NCI-H2107 treated with DMSO at 0.1 percent for 48 hours (cell line): ENCODE measurements at regions not wholly inside any gene's neighbourhood (a gene's known extent, or its start where the extent isn't known, plus 50 kb on each side); places are given as distances from the start of the nearest gene placed in this dataset.

Experiments
- DNase-seq: peaks from one replicate; lab custom pipeline; 2025; ENCODE audit not compliant: unreplicated experiment; lab: John Stamatoyannopoulos, UW

DNA sequence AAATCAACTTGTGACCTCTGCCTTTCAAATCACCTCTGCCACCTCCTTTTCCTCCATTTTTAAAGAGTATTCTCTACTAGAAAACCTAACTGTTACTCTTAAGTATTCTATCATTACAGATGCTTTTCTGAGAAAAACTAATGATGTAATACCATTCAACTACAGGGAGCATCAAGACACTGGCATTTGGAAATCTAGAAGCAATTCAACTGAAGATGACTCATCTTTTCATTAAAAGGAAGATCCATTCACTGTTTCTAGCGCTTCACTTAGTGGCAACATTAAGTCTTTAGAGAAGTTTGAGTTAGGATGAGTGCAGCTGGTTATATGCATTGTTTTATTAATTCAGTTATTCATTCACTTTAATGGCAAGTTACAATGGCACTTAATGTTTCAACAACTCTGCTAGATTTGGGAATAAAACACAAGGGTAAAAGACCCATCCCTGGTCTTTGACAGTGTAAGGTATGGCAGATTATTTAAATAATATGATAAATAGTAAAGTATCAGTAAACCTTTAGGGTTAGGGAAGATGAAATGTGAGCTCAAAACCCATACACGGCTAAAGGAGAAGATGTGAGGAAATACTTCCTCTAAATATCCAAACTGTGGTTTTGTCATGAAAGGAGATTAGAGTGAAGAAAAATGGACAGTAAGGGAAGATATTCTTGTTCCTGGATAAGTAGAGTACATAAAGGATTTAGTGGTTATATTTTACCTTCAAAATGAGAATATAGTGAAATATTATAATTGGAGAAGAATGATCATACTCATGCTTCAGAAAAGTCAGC lies 61.7 kb downstream of the KCNJ2 start:
- no peak for DNase-seq

DNA sequence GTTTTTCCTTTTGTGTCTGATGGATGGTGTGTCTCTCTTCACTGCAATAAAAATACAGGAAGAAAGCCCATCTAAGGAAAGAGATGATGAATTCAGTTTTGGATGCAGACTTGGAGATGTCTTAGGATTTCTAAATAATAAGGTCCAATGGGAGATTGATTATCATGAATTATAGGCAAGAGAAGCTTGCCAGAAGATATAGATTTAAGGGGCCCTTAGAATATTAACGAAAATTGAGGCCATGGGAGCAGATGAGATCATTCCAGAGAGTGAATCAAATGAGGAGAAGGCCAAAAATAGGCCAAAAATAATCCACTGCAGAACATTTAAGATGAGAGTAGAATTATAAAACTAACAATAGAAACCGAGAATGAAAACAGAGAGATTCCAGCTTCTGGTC lies 63.1 kb downstream of the KCNJ2 start:
- DNase-seq, result no peak

DNA sequence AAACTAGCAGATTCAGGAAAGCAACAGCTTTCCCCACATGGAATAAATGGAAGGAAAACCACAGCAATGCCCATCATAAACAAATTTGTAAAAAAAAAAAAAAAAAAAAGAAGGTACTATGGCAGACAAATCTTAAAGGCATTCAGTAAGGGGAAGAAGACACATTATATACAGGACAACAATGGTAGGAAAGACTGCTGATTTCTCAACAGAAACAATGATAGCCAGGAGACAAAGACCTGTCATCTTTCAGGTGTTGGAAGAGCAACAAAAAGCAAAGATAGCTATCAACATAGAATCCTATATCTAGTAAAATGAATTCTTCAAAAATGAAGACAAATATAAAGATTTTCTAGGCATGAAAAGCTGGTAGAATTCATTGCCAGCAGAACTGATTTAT lies 65.9 kb downstream of the KCNJ2 start:
- DNase-seq, result no peak

DNA sequence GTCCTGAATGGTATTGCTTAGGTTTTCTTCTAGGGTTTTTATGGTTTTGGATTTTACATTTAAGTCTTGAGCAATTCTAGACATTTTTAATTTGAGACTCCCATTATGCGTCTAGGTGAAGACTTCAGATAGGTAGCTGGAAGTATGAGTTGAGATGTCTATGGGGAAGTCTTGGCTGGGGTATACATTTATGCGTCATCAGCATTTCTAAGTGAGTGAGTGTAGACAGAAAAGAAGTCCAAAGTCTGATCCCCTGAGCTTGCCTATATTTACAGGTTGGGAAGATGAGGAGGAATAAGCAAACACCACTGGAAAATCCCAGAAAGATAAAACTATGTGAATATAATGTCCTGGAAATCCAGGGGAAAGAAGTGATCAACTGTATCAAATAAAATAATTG lies 68.9 kb downstream of the KCNJ2 start:
- no peak for DNase-seq

DNA sequence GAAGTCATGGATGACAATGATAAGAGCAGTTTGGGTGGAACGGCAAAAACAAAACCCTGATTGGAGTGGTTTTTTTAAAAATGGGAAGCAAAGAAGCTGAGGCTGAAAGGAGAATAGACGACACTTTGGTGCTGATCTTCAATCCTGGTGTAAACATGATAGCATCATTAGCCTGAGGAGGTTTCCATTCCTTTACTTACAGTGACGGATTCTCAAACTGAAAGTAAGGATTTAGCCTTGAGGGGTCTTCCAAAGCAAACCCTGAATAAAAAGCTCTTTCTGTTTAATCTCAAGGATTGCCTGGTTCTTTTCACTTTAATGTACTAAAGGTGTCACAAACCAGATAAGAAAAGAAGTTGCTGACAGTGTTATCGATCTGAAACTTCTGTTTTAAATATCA lies 69.3 kb downstream of the KCNJ2 start:
- no peak for DNase-seq

DNA sequence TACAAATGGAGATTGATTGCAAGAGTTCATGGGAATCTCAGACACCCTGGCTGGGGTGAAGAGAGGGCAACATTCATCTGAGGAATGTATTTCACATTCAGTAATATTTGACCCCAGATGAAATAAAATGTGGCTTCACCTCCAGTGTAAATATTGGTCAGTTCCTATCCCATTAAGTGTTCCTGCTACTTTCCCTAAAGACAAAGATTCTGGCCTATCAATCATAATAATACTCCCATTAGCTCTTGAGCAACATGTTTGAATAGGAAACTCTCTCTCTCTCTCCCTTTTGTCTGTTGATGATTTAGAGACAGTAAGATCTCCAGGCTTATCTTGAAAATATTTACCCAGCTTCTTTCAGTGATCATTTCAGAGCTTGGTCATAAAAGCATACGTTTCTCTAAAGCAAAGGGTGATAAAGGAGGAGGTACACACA lies 70.1 kb downstream of the KCNJ2 start:
- no peak for DNase-seq

GRCh38 chr17:70241071-70241470 lies 71.7 kb downstream of the KCNJ2 start:
- DNase-seq, result no peak

- DNase-seq, result no peak
Measured at GRCh38 chr17:70242781-70243437, 73.6 kb downstream of the KCNJ2 start.

DNA sequence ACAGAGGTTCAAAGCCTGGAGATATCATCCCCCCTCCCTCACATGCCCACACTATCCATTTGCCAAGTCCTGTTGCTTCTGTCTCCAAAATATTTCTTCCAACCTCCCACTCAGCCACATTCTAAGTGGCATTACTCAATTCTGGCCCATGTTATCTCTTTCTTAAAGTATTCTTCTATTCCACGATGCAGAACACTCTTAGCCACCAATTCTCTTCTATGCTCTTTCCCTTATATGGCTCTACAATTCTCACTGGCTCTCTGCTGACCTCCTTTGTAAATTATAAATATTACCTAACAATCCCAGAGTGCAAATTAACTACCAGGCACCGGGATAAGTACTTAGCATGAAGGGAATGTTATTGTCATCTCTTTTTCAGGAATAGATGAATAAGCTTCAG lies 82.4 kb downstream of the KCNJ2 start:
- DNase-seq, result no peak

GRCh38 chr17:70254735-70255460 lies 85.6 kb downstream of the KCNJ2 start:
- DNase-seq, result no peak

DNA sequence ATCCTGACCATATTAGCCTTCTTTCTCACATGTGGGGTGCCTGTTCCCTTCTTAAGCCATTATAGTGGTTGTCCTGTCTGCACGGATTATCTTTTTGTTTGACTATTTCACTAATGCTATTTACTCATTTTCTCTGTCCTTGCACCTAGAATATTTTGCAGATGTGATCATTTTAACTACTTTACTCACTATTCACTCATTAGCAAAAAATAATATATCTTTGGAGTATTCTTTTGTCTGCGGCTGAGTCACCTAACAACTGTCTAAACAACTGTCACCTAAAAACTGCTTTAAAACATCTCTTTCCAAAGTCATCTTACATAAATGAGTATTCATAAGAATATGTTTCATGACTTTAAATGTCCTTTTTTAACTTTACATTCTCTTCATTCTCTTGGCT lies 87.4 kb downstream of the KCNJ2 start:
- DNase-seq, result no peak

GRCh38 chr17:70258465-70258864 lies 89.1 kb downstream of the KCNJ2 start:
- DNase-seq, result no peak

- no peak for DNase-seq
Measured at GRCh38 chr17:70259400-70259799, 90.1 kb downstream of the KCNJ2 start.

DNA sequence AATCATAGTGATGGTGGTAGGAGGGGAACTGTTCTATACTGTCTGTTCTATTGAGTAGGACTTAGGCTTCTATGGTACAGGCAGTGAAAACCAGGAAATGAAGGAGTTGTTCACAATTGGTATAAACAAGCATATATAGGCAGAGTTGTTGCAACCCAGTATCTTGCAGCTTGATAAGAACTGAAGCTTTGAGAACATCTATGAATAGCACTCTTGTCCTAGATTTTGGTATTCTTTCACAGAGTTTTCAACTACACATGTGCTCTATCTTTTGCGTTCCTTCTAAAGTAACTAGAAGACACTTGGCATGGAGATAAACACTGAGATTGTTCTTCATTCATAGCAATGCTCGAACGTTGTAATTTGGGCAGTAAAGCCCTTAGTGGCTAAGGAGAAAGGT lies 91.8 kb downstream of the KCNJ2 start:
- no peak for DNase-seq

- no peak for DNase-seq
Measured at GRCh38 chr17:70265471-70265870, 96.1 kb downstream of the KCNJ2 start.

DNA sequence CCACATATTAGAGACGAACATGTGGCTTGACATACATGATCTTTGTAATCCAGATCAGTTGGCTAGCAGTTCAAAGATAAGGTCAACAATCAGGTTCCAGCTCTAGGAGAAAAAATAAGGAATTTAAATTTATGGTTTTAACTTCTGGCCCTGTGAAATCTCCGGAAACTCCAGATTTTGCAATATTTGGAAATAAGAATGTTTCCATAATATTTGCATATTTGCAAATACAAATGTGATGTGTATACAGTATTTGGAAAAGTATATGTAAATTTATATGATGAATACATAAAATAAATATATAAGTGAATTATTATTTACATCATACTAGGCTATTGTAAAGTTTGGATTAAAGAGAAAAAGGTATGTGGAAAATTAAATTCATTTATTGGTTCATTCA lies 97.1 kb downstream of the KCNJ2 start:
- DNase-seq, result no peak

GRCh38 chr17:70268383-70268782 lies 99.1 kb downstream of the KCNJ2 start:
- no peak for DNase-seq

GRCh38 chr17:70270554-70270953 lies 101.2 kb downstream of the KCNJ2 start:
- no peak for DNase-seq

GRCh38 chr17:70271200-70271599 lies 101.9 kb downstream of the KCNJ2 start:
- DNase-seq, result no peak

DNA sequence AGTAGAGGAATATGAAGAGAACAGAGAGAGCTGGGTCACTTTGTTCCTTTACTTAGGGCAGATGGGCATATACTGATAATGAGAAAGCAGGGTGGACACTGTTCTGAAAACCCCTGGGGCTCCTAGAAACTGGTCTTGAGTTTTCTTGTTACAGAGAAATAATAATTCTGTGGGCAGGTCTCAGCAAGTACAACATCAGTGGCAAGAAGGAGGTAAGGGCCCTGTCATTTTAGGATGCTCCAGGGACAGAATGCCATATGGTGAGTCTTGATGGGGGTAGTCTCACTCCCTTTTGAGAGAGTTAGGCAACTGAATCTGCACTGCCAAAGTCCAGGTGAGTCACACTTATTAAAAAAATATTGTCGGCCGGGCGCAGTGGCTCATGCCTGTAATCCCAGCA lies 102.3 kb downstream of the KCNJ2 start:
- DNase-seq, result no peak

DNA sequence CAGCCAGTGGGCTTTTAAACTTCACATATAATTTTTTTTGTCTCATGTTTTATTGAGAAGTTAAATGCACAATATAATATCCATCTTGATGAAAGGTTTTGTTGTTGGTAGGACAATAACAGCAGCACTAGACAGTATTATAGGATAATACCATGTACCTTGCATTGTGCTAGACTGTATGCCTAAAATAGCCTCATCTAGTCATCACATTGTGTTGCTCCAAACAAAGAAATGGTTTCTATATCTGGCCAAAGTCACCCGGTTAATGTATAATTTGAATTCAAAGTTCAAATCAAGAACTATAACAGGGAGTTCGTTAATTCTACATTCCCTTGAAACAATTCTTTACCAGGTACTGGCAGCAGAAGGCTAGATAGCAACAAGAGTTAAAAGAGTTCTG lies 104.9 kb downstream of the KCNJ2 start:
- DNase-seq, result no peak

DNA sequence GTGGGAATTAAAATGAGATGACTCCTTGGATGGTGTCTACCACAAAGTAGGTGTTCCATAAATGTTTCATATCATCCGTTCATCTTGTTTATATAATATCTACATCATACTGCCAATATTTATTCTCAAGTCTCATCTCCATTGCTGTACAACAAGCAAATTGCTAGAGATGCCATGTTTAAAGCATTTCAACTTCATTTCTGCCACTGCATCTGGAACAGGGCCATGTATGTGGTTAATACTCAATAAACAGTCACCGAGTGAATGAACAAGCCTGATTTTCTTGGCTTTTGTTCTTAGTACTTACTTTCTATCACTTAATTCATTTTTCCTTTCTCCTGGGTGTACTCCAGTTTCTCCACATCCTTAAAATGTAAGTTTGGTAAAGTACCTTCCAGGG lies 107.6 kb downstream of the KCNJ2 start:
- DNase-seq, result no peak
